Gastrocnemius medialis (tissue), 4 donors: ENCODE measurements at regions not wholly inside any gene's neighbourhood (a gene's known extent, or its start where the extent isn't known, plus 50 kb on each side); places are given as distances from the start of the nearest gene placed in this dataset.

Source experiments
- ATAC-seq, 2 donors: fragments of 150-250 bp; one replicate each; pipeline ENCODE4 v1.9.1; 2016
- DNase-seq, 2 donors: peaks; one replicate each; pipeline ENCODE4 v3.0.0-alpha.2; 2019
- H3K27ac ChIP-seq, 4 donors: fragments of 200-600 bp; sonication (generic); 1 replicate in 1 of 4; 2 replicates in 3 of 4; pipeline ENCODE4 v1.5.1; 2016 to 2018; ENCODE audit warnings: mild to moderate bottlenecking in 2 of 4, moderate library complexity in 1 of 4
- H3K27me3 ChIP-seq, 3 donors: fragments of 200-600 bp; sonication (generic) in 2 of 3; 1 replicate in 1 of 3; 2 replicates in 2 of 3; pipeline versions ENCODE4 v1.5.1 to v1.6.0; 2016 to 2019; ENCODE audit warnings: mild to moderate bottlenecking in 1 of 3, moderate library complexity in 1 of 3
- H3K36me3 ChIP-seq, 2 donors: fragments of 200-600 bp; sonication (generic) in 1 of 2; one replicate each; pipeline ENCODE4 v1.5.1; 2017 to 2018
- H3K4me1 ChIP-seq, 2 donors: fragments of 200-600 bp; sonication (generic) in 1 of 2; one replicate each; pipeline ENCODE4 v1.5.1; 2016 to 2017; ENCODE audit warnings: mild to moderate bottlenecking in 2 of 2
- H3K4me3 ChIP-seq, 4 donors: fragments of 200-600 bp; sonication (generic) in 3 of 4; 1 replicate in 1 of 4; 2 replicates in 3 of 4; pipeline ENCODE4 v1.5.1; 2016 to 2019; ENCODE audit warnings: mild to moderate bottlenecking in 2 of 4
- H3K9me3 ChIP-seq, 3 donors: fragments of 200-600 bp; sonication (generic) in 2 of 3; 1 replicate in 1 of 3; 2 replicates in 2 of 3; pipeline ENCODE4 v1.5.1; 2016 to 2019
- CTCF ChIP-seq, 5 experiments: fragments of 450-650 bp in 3 of 5; fragments of 200-600 bp in 2 of 5; sonication (generic) in 2 of 5; IDR thresholded peaks in 4 of 5; conservative IDR thresholded peaks in 1 of 5; 1 replicate in 4 of 5; 2 replicates in 1 of 5; pipeline ENCODE4 v1.5.1; 2016 to 2019; ENCODE audit warnings: antibody characterized with exemption in 5 of 5, mild to moderate bottlenecking in 3 of 5, moderate library complexity in 3 of 5
- POLR2A ChIP-seq, 2 donors: fragments of 450-650 bp; IDR thresholded peaks; one replicate each; pipeline ENCODE4 v1.6.1; 2017; ENCODE audit warnings: antibody characterized with exemption in 2 of 2, mild to moderate bottlenecking in 2 of 2, moderate library complexity in 2 of 2
- in situ Hi-C, 4 donors: fragments of 200-750 bp; cut with MboI; loops; one replicate each; pipeline versions ENCODE4 v1.15.0 to v1.8.0; 2017; ENCODE audit warnings: low sequenced_read_pairs in 4 of 4
- intact Hi-C: fragments of 100-400 bp; cut with DNase I; formaldehyde crosslinking; loops from one replicate; pipeline ENCODE4 v1.15.1; 2023; ENCODE audit warnings: low total_unique reads

DNA sequence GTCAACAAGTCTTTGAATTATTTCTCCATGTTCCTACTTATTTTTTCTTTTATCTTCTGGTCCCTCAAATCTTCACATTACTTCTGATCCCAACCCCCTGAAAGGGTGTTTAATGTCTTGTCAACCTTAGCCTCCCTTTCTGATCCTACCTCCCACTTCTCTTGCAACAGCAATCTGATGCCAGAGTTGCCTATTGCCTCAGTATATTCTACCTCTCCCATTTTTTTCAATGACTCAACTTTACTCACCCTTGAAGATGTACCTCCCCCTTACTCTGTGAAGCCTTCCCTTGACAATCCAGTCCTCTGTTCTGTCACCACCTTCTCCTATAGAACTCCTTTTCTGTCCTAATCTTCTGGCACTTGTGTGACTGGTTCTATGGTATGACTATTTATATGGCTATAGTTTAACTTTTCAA, 99.5 kb upstream of the CD55 start:
- intact Hi-C loops, result no loop called here
- Histone ChIP-seq H3K9me3 (no peaks in the 10 kb centered on the region), H3K4me1 (no peaks in the 10 kb centered on the region), H3K4me3 (no peak overlapping the region), H3K27ac (no peak overlapping the region), H3K36me3 (no peaks in the 10 kb centered on the region), H3K27me3 (no peaks in the 10 kb centered on the region)
- ATAC-seq, result no peak
- DNase-seq, result no peak
- in situ Hi-C loops, result no loop called here
- no peak for TF ChIP-seq CTCF (IDR thresholded peaks at IDR 0.05 in 4 of 5, conservative IDR thresholded peaks at IDR 0.05 in 1 of 5)
- TF ChIP-seq POLR2A (IDR thresholded peaks at IDR 0.05), result no peak

GRCh38 chr1:207223162-207223561, 98.3 kb upstream of the CD55 start:
- Histone ChIP-seq H3K27ac (no peak overlapping the region), H3K4me1 (no peaks in the 10 kb centered on the region), H3K4me3 (no peak overlapping the region), H3K9me3 (no peaks in the 10 kb centered on the region), H3K27me3 (no peaks in the 10 kb centered on the region), H3K36me3 (no peaks in the 10 kb centered on the region)
- ATAC-seq, result no peak
- TF ChIP-seq CTCF (IDR thresholded peaks at IDR 0.05 in 4 of 5, conservative IDR thresholded peaks at IDR 0.05 in 1 of 5) (no peak), POLR2A (IDR thresholded peaks at IDR 0.05) (no peak)
- DNase-seq, result no peak
- intact Hi-C loops, result no loop called here
- in situ Hi-C loops, result no loop called here

- TF ChIP-seq POLR2A (IDR thresholded peaks at IDR 0.05) (no peak), CTCF (IDR thresholded peaks at IDR 0.05 in 4 of 5, conservative IDR thresholded peaks at IDR 0.05 in 1 of 5) (no peak)
- no peak for ATAC-seq
- DNase-seq, result no peak
- Histone ChIP-seq H3K4me3 (no peak overlapping the region), H3K36me3 (no peaks in the 10 kb centered on the region), H3K4me1 (no peaks in the 10 kb centered on the region), H3K9me3 (no peaks in the 10 kb centered on the region), H3K27me3 (no peaks in the 10 kb centered on the region), H3K27ac (no peak overlapping the region)
- in situ Hi-C loops (no loop called here), intact Hi-C loops (no loop called here)
Measured at GRCh38 chr1:207224666-207225065, 96.8 kb upstream of the CD55 start.

GRCh38 chr1:207227131-207227630, 94.3 kb upstream of the CD55 start:
- Histone ChIP-seq H3K27ac (no peak overlapping the region), H3K36me3 (no peaks in the 10 kb centered on the region), H3K4me1 (no peaks in the 10 kb centered on the region), H3K4me3 (no peak overlapping the region), H3K9me3 (no peaks in the 10 kb centered on the region), H3K27me3 (no peaks in the 10 kb centered on the region)
- TF ChIP-seq CTCF (IDR thresholded peaks at IDR 0.05 in 4 of 5, conservative IDR thresholded peaks at IDR 0.05 in 1 of 5) (no peak), POLR2A (IDR thresholded peaks at IDR 0.05) (no peak)
- intact Hi-C loops (no loop called here), in situ Hi-C loops (no loop called here)
- ATAC-seq, result no peak
- no peak for DNase-seq

GRCh38 chr1:207228987-207229386, 92.5 kb upstream of the CD55 start:
- no peak for DNase-seq

More at GRCh38 chr1:207228987-207229386, 92.5 kb upstream of the CD55 start:
- no peak for ATAC-seq
- H3K36me3 ChIP-seq, result no peaks in the 10 kb centered on the region
- no peak overlapping the region for H3K27ac ChIP-seq
- intact Hi-C loops (no loop called here), in situ Hi-C loops (no loop called here)
- TF ChIP-seq POLR2A (IDR thresholded peaks at IDR 0.05) (no peak), CTCF (IDR thresholded peaks at IDR 0.05 in 4 of 5, conservative IDR thresholded peaks at IDR 0.05 in 1 of 5) (no peak)
- no peaks in the 10 kb centered on the region for H3K9me3 ChIP-seq
- no peaks in the 10 kb centered on the region for H3K4me1 ChIP-seq
- no peak overlapping the region for H3K4me3 ChIP-seq
- no peaks in the 10 kb centered on the region for H3K27me3 ChIP-seq
